ENCODE measurements at regions not wholly inside any gene's neighbourhood (a gene's known extent, or its start where the extent isn't known, plus 50 kb on each side); places are given as distances from the start of the nearest gene placed in this dataset.

- H3K9ac ChIP-seq (replicated peaks; ENCODE audit: extremely low read depth, insufficient read depth, low read length) = no peak overlapping the region
- H3K4me2 ChIP-seq (ENCODE audit: insufficient read depth, low read length) = no peak overlapping the region
- no peaks in the 10 kb centered on the region for H3K4me1 ChIP-seq (ENCODE audit: control insufficient read depth, extremely low read depth, insufficient read depth, low read length)
- ChIA-PET CTCF (no interaction called here), POLR2A (no interaction called here)
- H3K27ac ChIP-seq (ENCODE audit: insufficient read depth, low read depth, low read length) = no peak overlapping the region
- intact Hi-C loops (cut with micrococcal nuclease) = no loop called here
- no peaks in the 10 kb centered on the region for H3K9me3 ChIP-seq (replicated peaks; ENCODE audit: control insufficient read depth, insufficient read depth, low read length)
- no peaks in the 10 kb centered on the region for H3K36me3 ChIP-seq (ENCODE audit: control insufficient read depth in 2 of 2, extremely low read depth in 1 of 2, insufficient read depth in 2 of 2, low read length in 2 of 2)
- no peak overlapping the region for H2AFZ ChIP-seq (ENCODE audit: low read depth, low read length)
- dilution Hi-C loops (cut with MboI; ENCODE audit: extremely low pct_ligation_motif_present, low sequenced_read_pairs) = no loop called here
- no peaks in the 10 kb centered on the region for H3K27me3 ChIP-seq (ENCODE audit: control insufficient read depth in 2 of 2, insufficient read depth in 2 of 2, low read length in 2 of 2)
- TF ChIP-seq CTCF (IDR thresholded peaks at IDR 0.05; ENCODE audit: extremely low read depth in 1 of 2, insufficient read depth in 1 of 2, low read depth in 1 of 2, low read length in 2 of 2) (no peak), MYC (IDR thresholded peaks at IDR 0.05; ENCODE audit: low read depth, low read length) (no peak), JUN (IDR thresholded peaks at IDR 0.05; ENCODE audit: borderline replicate concordance, insufficient read depth, insufficient read length, low read depth) (no peak), EZH2 (IDR thresholded peaks at IDR 0.05; ENCODE audit: borderline replicate concordance, low read depth, low read length, severe bottlenecking) (no peak), MAX (IDR thresholded peaks at IDR 0.05; ENCODE audit: insufficient read depth, insufficient read length) (no peak), POLR2A (IDR thresholded peaks at IDR 0.05; ENCODE audit: low read depth, low read length) (no peak), FOS (IDR thresholded peaks at IDR 0.05; ENCODE audit: borderline replicate concordance, insufficient read depth, low read length) (no peak), POLR2AphosphoS5 (IDR thresholded peaks at IDR 0.05; ENCODE audit: insufficient read depth, low read depth, low read length) (no peak), GATA2 (IDR thresholded peaks at IDR 0.05; ENCODE audit: insufficient read depth, insufficient read length, low read depth, low read length) (no peak)
- no peaks in the 10 kb centered on the region for H3K79me2 ChIP-seq (ENCODE audit: control insufficient read depth, insufficient read depth, low read length)
- DNase-seq (ENCODE audit: low read depth, low spot score) = no peak
- no peak overlapping the region for H3K4me3 ChIP-seq (replicated peaks in 1 of 3; ENCODE audit: insufficient read depth in 1 of 3, low read depth in 1 of 3, low read length in 3 of 3)
- H4K20me1 ChIP-seq (replicated peaks; ENCODE audit: control insufficient read depth, extremely low read depth, insufficient read depth, low read length) = no peaks in the 10 kb centered on the region
- no TSS peak for BruUV-seq (replicated peaks)
- FAIRE-seq = no peak
- no peaks in the 10 kb centered on the region for H3K9me1 ChIP-seq (replicated peaks; ENCODE audit: control insufficient read depth, extremely low read depth, insufficient read depth, low read length)
Observed at GRCh38 chr12:115375186-115375991, 691.4 kb upstream of the TBX3 start.

Measured in endothelial cell of umbilical vein (primary cell).